ENCODE measurements at regions not wholly inside any gene's neighbourhood (a gene's known extent, or its start where the extent isn't known, plus 50 kb on each side); places are given as distances from the start of the nearest gene placed in this dataset.

DNA sequence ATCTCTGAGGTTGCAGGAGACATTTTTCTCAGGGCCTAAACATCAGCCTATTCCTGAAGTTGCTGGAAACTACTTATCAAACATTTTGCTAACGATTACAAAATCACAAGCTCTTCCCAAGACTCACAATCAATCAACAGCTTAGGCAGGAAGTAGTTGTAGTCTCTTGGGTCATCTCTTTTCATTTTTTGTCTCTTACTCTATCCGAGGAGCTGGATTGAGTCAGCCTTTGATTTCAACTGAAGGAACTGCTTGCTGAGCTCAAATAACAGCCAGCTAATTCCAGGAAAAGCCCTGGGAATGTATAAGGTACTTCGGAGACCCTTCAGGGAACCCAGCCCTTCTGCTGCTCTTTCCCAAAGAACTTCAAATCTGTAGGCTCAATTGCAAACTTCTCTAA lies 398.9 kb downstream of the PLK2 start:
- TF ChIP-seq POLR2AphosphoS5 (IDR thresholded peaks at IDR 0.05) (no peak), POLR2A (IDR thresholded peaks at IDR 0.05) (no peak), EP300 (IDR thresholded peaks at IDR 0.05) (no peak)
- TF ChIP-seq, protein P1, sequence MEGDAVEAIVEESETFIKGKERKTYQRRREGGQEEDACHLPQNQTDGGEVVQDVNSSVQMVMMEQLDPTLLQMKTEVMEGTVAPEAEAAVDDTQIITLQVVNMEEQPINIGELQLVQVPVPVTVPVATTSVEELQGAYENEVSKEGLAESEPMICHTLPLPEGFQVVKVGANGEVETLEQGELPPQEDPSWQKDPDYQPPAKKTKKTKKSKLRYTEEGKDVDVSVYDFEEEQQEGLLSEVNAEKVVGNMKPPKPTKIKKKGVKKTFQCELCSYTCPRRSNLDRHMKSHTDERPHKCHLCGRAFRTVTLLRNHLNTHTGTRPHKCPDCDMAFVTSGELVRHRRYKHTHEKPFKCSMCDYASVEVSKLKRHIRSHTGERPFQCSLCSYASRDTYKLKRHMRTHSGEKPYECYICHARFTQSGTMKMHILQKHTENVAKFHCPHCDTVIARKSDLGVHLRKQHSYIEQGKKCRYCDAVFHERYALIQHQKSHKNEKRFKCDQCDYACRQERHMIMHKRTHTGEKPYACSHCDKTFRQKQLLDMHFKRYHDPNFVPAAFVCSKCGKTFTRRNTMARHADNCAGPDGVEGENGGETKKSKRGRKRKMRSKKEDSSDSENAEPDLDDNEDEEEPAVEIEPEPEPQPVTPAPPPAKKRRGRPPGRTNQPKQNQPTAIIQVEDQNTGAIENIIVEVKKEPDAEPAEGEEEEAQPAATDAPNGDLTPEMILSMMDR (IDR thresholded peaks at IDR 0.05) = no peak
